ENCODE measurements at regions not wholly inside any gene's neighbourhood (a gene's known extent, or its start where the extent isn't known, plus 50 kb on each side); places are given as distances from the start of the nearest gene placed in this dataset.

GRCh38 chr16:72464052-72464451, 292.1 kb upstream of the PMFBP1 start:
- TF ChIP-seq CTCF (IDR thresholded peaks at IDR 0.05) (no peak), POLR2AphosphoS5 (IDR thresholded peaks at IDR 0.05) (no peak)
